ENCODE measurements at regions not wholly inside any gene's neighbourhood (a gene's known extent, or its start where the extent isn't known, plus 50 kb on each side); places are given as distances from the start of the nearest gene placed in this dataset.

DNA sequence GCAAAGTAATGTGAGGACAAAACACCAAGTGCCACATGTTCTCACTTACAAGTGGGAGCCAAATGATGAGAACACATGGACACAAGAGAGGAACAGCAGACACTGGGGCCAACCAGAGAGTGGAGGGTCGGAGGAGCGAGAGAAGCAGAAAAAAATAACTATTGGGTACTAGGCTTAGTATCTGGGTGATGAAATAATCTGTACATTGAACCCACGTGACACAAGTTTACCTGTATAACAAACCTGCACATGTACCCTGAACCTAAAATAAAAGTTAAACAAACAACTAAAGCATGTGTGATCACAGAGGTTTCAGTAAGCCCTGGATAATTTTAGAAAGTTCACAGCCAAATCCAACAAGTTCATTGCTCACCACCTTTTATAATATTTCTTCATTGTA lies 160.1 kb downstream of the TENT4A start:
- TF ChIP-seq, protein P1, sequence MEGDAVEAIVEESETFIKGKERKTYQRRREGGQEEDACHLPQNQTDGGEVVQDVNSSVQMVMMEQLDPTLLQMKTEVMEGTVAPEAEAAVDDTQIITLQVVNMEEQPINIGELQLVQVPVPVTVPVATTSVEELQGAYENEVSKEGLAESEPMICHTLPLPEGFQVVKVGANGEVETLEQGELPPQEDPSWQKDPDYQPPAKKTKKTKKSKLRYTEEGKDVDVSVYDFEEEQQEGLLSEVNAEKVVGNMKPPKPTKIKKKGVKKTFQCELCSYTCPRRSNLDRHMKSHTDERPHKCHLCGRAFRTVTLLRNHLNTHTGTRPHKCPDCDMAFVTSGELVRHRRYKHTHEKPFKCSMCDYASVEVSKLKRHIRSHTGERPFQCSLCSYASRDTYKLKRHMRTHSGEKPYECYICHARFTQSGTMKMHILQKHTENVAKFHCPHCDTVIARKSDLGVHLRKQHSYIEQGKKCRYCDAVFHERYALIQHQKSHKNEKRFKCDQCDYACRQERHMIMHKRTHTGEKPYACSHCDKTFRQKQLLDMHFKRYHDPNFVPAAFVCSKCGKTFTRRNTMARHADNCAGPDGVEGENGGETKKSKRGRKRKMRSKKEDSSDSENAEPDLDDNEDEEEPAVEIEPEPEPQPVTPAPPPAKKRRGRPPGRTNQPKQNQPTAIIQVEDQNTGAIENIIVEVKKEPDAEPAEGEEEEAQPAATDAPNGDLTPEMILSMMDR (IDR thresholded peaks at IDR 0.05), result no peak
- no peak for TF ChIP-seq ZFX (IDR thresholded peaks at IDR 0.05; ENCODE audit: borderline replicate concordance)
